DMS53 (cell line): ENCODE measurements at regions not wholly inside any gene's neighbourhood (a gene's known extent, or its start where the extent isn't known, plus 50 kb on each side); places are given as distances from the start of the nearest gene placed in this dataset.
"Not testable (repeated sequence)": the region's sequence is repeated elsewhere in the genome, so short reads cannot be mapped to it uniquely, and the experiment has no call there.

ENCODE experiments used
- DNase-seq: peaks from one replicate; lab custom pipeline; 2025; lab: John Stamatoyannopoulos, UW

- DNase-seq: no peak
Measured at GRCh38 chr3:169029674-169030285, 633.7 kb downstream of the MECOM start.

GRCh38 chr3:169028716-169029115, 634.8 kb downstream of the MECOM start:
- no peak for DNase-seq

DNA sequence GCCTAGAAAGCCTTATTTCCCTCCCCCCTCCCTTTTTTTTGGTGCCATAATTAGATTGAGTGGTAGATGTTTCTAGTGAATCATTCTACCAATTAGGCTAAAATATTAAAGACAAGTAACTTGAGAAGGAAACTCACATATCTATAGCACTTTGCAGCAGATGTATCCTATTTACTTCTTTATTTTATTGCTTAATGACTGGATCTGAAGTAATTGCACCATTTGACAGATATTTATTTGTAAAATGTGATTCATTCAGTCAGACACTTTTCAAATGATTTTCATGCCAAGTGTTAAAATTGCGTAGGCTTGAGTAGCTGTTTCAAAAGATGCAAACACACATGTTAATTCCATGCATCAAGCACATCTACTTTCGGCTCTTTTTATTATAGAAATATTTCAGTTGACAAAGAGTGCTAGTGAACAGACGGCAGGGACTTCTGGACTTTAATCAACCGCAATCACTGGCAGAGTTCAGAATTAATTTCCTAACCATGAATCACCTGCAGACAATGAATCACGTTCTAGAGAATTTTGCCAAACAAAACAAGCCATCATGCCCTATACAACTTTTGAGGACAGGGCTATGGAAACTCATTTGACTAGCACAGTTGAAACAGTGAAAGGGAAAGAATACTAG, 636.8 kb downstream of the MECOM start:
- no peak for DNase-seq

- no peak for DNase-seq
Measured at GRCh38 chr3:169022457-169022856, 641.1 kb downstream of the MECOM start.

DNA sequence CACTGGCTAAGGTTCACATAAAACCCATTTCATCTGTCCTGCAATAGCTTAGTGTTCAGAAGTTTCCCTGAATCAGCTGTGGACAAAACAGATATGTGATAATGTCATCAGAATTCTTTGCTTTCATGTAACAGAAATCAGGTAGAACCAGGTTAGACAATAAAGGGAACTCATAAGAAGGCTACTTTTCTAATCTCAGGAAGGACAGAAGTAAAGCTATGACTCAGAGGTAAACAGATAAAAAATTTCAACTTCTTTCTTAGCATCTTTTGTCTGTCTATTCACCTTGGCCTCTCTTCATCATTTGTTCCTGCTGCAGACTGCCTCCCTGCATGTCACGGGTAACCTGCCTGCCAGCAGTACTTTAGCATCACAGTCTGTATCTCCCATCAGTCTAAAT, 643.1 kb downstream of the MECOM start:
- no peak for DNase-seq

- no peak for DNase-seq
Measured at GRCh38 chr3:169009453-169009852, 654.1 kb downstream of the MECOM start.

DNA sequence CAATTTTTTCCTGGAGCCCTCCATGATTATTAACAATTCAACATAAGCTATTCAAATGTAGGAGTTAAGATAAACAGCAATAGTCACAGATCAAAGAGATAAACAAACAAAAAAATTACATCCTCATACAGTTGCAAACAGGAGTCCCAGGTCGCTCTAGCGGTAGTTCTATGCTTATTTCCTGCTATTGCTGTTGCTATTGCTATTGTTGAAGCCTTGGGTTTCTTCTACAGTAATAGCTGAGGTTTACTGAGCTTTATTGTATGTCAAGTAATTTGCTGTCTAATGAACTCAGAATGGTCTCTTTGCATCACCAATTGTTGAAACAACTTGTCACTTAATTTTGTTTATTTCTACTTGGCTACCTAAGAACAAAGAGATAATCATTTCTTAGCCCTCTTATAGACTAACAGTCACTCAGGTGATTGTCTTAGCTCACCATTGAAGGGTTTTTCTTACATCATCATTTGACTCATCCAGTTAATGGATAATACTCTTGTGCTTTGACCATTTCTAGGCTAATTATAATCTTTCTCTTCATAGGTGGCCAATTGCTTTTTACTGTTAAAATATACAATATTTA, 654.6 kb downstream of the MECOM start:
- peak; percentile 36 for DNase-seq

GRCh38 chr3:169007145-169007544, 656.4 kb downstream of the MECOM start:
- no peak for DNase-seq

DNA sequence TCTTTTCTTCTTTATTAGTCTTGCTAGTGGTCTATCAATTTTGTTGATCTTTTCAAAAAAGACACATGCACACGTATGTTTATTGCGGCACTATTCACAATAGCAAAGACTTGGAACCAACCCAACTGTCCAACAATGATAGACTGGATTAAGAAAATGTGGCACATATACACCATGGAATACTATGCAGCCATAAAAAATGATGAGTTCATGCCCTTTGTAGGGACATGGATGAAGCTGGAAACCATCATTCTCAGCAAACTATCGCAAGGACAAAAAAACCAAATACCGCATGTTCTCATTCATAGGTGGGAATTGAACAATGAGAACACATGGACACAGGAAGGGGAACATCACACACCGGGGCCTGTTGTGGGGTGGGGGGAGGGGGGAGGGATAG, 657.1 kb downstream of the MECOM start:
- not testable (repeated sequence) for DNase-seq

- no peak for DNase-seq
Measured at GRCh38 chr3:169002689-169003088, 660.8 kb downstream of the MECOM start.

DNA sequence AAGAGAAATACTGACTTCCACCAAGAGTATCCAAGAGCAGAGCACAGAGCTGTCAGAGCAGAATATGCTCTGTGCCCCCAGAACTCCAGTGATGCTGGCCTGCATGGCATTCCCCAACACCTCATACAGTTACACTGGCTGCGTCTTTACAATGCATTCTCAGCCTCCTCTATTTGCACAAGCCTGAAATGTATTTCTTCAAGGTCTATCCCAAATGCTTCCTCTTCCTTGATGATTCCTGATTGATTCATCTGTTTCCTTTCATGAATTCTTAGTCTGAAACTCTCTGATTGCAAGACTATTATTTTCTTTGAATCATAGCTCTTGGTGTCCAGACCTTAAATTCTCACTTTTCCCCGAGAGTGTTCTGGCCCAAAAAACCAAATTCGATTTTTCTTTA, 664.7 kb downstream of the MECOM start:
- DNase-seq: no peak

DNA sequence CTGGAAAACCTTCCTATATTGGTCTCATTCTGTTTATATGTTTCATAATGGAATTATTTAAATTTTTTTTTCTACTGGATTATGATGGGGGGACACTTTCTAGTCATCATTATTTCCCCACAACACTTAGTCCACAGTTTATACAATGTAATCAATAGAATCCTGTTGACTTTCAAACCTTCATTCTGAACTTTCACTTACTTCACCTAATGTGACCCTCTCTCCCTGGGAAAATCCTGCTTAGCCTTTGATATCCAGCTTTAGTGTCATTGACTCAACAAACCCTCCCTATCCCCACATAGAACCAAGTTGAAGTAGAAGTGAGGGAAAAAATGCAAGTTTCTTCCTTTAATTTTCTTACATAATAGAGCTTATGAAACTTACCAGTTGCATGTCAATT, 666.0 kb downstream of the MECOM start:
- no peak for DNase-seq

GRCh38 chr3:168996622-168997021, 666.9 kb downstream of the MECOM start:
- DNase-seq: no peak

DNA sequence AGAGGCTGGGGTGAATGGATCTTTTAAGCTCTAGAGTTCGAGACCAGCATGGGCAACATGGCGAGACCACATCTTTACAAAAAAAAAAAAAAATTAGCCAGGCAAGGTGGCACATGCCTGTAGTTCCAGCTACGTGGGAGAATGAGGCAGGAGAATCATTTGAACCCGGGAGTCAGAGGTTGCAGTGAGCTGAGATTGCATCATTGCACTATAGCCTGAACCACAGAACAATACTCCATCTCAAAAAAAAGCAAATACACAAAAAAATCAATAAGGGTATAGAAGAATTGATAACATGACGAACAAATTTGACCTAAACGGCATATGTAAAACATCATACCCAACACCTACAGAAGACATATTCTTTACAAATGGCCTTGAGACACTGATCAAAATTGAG, 668.4 kb downstream of the MECOM start:
- no peak for DNase-seq

DNA sequence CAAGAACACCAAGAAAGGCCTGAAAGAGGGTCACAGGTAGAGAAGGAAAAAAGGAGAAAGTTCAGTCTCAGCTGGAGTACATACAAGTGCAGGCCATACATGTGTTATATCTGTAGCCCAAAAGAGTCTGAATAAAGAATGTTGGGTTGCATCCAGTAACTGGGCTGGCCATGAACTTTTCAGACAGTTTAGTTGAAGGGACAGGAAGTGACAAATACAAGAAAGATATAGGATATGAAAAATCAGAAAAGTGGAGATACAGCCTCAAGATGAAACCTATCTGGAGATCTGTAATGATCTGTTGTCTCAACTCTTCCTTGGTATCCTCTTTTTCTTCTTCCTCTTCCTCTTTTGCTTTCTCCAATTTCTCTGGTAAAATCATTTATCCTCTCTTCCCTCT, 671.7 kb downstream of the MECOM start:
- DNase-seq: no peak

DNA sequence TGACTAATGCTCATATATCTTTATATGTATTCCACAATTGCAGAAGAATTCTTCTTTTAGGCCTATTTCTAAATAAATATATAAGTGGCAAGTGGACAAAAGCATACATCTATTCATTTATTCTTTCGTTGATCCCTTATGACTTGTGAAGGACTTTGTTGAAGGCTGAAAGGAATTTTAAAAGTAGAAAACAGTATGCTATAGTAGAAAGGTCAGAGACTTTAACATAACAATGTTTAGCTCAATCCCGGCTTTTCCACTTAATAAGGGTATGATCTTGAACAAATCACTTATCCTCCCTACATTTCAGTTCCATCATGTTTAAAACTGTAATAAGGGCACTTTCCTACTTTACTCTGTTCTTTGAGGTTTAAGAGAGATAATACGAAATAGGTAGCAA, 672.9 kb downstream of the MECOM start:
- DNase-seq: no peak

- DNase-seq: no peak
Measured at GRCh38 chr3:168990134-168990533, 673.4 kb downstream of the MECOM start.

DNA sequence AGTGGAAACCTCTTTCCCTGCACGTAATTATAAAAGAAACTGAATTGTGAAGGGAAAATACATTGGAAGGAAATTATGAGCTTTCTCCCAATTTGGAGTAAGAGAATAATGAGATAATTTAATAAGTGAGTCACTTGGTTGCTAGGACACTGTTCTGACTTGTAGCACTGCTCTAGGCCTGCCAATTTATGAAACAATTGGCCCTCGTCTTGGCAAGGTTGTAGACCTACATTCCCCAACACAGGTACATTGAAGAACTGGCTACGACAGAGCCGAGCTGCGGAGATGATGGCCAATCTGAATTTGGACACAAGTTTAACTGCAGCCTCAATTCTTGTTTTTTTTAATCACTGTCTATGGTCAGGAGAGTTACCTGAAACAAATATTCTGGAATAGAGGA, 674.1 kb downstream of the MECOM start:
- DNase-seq: no peak

DNA sequence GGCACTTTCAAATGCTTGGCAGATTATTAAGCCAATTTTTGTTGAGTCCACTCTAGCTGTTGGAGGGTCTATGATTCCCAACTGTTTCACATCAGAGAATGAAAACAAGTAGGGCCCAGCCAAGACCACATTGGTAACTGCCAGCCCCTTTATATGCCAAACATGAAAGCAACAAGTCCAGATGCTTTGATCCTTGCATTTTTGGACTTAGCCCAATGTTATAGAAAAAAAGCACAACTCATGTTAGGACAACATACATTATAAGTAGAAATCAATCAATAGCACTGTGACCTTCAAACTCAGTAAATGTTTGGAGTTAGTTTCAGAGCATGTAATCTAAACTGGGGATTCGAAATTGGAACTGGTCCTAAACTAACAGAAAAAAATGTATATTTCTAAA, 674.7 kb downstream of the MECOM start:
- DNase-seq: no peak

DNA sequence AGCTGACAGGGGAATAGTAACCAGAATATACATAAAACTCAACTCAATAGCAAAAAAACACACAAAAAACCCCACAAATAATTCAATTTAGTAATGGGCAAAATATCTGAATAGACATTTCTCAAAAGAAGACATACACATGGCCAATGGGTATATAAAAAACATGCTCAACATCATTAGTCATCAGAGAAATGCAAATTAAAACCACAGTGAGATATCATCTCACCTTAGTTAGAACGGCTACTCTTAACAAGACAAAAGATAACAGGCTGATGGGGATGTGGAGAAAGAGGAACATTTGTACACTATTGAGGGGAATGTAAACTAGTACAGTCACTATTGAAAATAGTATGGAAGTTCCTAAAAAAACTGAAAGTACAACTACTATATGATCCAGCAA, 678.6 kb downstream of the MECOM start:
- DNase-seq: no peak

DNA sequence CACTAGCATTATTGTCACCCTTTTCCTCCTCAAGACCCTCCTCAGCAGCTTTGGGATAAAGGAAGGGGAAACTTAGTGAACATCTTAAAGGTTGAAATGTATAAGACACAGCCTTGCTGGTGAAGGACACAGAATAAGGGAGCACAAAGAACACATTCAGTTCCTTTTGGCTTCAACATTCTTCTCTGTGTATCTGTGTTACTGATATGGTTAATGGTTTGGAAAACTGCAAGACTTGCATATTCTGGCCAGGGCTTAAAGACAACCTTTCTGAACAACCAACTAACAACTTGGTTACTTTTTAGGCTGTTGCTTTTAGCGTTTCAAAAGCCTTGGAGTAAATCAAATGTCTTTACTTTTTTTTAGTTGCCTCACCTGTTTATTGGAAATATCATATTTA, 680.5 kb downstream of the MECOM start:
- DNase-seq: no peak

DNA sequence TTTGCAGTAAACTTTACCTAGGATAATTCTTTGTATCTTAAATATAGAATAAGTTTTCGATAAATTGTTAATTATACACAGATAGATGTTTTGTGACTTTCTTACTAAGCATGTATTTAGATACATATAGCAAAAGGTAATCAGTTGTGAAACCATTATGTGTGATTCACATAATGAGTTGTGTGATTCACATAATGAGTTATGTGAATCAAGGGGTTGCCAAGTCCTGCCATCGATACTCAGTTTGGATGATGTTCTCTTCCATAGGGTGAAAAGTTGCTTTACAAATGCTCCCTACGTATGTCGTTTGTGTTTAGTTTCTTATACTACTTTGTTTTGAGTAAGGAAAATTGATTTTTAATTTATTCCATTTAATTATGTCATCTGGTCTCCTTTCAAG, 682.1 kb downstream of the MECOM start:
- DNase-seq: no peak

DNA sequence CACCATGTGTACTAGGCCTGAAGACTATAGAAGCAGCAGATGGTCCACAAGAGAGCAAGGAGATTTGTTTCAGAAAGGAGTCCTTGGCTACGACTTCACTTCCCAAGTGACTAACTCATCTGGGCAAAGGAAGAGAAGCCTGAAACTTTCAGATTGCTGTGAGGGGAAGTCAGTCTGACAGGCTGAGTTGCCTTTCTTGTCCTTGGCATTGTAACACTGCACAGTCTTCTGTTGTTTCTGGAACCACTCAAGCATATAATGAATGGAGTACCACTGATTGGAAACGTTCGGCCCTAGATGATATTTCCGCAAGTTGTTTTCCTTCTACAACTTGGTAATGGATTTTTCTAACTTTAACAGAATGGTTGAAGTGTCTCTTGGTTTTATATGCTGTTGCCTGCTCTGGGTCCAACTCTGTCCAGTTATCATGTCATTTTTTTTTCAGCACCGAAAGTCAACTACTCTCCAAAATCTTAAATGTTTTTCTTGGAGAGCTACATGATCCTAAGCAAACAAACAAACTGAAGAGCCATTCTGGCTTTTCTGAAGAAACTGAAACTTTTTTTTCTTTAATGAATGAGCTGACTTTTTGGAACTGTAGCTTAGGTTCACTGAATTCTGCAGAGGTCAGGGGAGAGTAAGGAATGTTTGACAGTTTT, 685.7 kb downstream of the MECOM start:
- no peak for DNase-seq
